Smooth muscle cell (in vitro differentiated cells): ENCODE measurements at regions not wholly inside any gene's neighbourhood (a gene's known extent, or its start where the extent isn't known, plus 50 kb on each side); places are given as distances from the start of the nearest gene placed in this dataset.

Experiments
- DNase-seq: peaks from one replicate; lab custom pipeline; 2025; ENCODE audit not compliant: unreplicated experiment; lab: John Stamatoyannopoulos, UW
- H2AFZ ChIP-seq: fragments of 200-600 bp; sonication (generic); 2 replicates; pipeline ENCODE4 v1.6.0; 2016; ENCODE audit warnings: antibody characterized with exemption, low read depth, mild to moderate bottlenecking
- H3F3A ChIP-seq: fragments of 200-600 bp; sonication (generic); 2 replicates; pipeline ENCODE4 v1.6.0; 2017; ENCODE audit warnings: antibody characterized with exemption, low read depth
- H3K27ac ChIP-seq: fragments of 200-600 bp; sonication (generic); 2 replicates; pipeline ENCODE4 v1.5.1; 2016; ENCODE audit warnings: low read depth, mild to moderate bottlenecking
- H3K27me3 ChIP-seq: fragments of 200-600 bp; sonication (generic); 2 replicates; pipeline ENCODE4 v1.6.1; 2016; ENCODE audit warnings: low read depth, mild to moderate bottlenecking
- H3K36me3 ChIP-seq: fragments of 200-600 bp; sonication (generic); 2 replicates; pipeline ENCODE4 v1.5.1; 2016; ENCODE audit warnings: low read depth
- H3K4me1 ChIP-seq: fragments of 200-600 bp; sonication (generic); 2 replicates; pipeline ENCODE4 v1.5.1; 2016; ENCODE audit warnings: low read depth
- H3K4me2 ChIP-seq: fragments of 200-600 bp; sonication (generic); 2 replicates; pipeline ENCODE4 v1.6.0; 2016; ENCODE audit warnings: mild to moderate bottlenecking
- H3K4me3 ChIP-seq: fragments of 200-600 bp; sonication (generic); 2 replicates; pipeline ENCODE4 v1.5.1; 2016; ENCODE audit warnings: mild to moderate bottlenecking
- H3K79me2 ChIP-seq: fragments of 200-600 bp; sonication (generic); 2 replicates; pipeline ENCODE4 v1.6.0; 2016; ENCODE audit warnings: low read depth, mild to moderate bottlenecking
- H3K9ac ChIP-seq: fragments of 200-600 bp; sonication (generic); 2 replicates; pipeline ENCODE4 v1.6.0; 2016; ENCODE audit warnings: low read depth
- H3K9me3 ChIP-seq: fragments of 200-600 bp; sonication (generic); replicated peaks from 2 replicates; pipeline ENCODE4 v1.5.1; 2016; ENCODE audit warnings: low read depth
- H4K20me1 ChIP-seq: fragments of 200-600 bp; sonication (generic); 2 replicates; pipeline ENCODE4 v1.6.0; 2016; ENCODE audit warnings: low read depth
- WGBS: methylation state at CpG from one replicate; pipeline ENCODE4 v1.1.7; 2016; ENCODE audit warnings: low lambda C conversion rate; 5-methylcytosine and 5-hydroxymethylcytosine counted together
- TF ChIP-seq, protein P1 (sequence below): fragments of 200-600 bp; sonication (generic); IDR thresholded peaks from 2 replicates; pipeline ENCODE4 v1.5.1; 2017; ENCODE audit warnings: borderline replicate concordance, mild to moderate bottlenecking, antibody characterized with exemption; ENCODE audit not compliant: insufficient read depth, poor library complexity, severe bottlenecking

DNA sequence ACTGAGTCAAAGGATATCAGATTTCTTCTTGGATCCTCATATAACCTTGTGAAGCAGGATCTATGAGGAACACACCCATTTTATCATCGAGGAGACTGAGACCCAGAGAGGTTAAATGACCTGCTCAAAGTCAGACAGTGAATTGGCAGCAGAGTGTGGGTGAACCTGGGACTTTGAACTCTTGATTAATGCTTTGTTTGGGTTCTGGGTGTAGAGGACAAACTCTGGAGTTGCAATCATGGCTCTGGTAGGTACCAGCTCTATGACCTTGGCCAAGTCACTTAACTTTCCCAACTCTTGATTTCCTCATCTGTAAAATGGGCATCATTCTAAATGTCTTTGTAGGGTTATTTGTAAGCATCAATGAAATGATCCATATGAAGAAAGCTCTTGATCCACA is 166.4 kb downstream of the HAPSTR1 start:
- Histone ChIP-seq H3F3A (no peaks in the 10 kb centered on the region), H4K20me1 (no peaks in the 10 kb centered on the region), H3K4me1 (no peaks in the 10 kb centered on the region), H3K27me3 (no peaks in the 10 kb centered on the region), H2AFZ (no peak overlapping the region), H3K79me2 (no peaks in the 10 kb centered on the region), H3K27ac (no peak overlapping the region), H3K4me2 (no peak overlapping the region), H3K9ac (no peak overlapping the region), H3K4me3 (no peak overlapping the region), H3K36me3 (no peaks in the 10 kb centered on the region), H3K9me3 (no peaks in the 10 kb centered on the region)
- DNase-seq = no peak
- WGBS = 79% methylated on average over 1 of the region's 1 CpG
- TF ChIP-seq, protein P1, sequence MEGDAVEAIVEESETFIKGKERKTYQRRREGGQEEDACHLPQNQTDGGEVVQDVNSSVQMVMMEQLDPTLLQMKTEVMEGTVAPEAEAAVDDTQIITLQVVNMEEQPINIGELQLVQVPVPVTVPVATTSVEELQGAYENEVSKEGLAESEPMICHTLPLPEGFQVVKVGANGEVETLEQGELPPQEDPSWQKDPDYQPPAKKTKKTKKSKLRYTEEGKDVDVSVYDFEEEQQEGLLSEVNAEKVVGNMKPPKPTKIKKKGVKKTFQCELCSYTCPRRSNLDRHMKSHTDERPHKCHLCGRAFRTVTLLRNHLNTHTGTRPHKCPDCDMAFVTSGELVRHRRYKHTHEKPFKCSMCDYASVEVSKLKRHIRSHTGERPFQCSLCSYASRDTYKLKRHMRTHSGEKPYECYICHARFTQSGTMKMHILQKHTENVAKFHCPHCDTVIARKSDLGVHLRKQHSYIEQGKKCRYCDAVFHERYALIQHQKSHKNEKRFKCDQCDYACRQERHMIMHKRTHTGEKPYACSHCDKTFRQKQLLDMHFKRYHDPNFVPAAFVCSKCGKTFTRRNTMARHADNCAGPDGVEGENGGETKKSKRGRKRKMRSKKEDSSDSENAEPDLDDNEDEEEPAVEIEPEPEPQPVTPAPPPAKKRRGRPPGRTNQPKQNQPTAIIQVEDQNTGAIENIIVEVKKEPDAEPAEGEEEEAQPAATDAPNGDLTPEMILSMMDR = no peak

DNA sequence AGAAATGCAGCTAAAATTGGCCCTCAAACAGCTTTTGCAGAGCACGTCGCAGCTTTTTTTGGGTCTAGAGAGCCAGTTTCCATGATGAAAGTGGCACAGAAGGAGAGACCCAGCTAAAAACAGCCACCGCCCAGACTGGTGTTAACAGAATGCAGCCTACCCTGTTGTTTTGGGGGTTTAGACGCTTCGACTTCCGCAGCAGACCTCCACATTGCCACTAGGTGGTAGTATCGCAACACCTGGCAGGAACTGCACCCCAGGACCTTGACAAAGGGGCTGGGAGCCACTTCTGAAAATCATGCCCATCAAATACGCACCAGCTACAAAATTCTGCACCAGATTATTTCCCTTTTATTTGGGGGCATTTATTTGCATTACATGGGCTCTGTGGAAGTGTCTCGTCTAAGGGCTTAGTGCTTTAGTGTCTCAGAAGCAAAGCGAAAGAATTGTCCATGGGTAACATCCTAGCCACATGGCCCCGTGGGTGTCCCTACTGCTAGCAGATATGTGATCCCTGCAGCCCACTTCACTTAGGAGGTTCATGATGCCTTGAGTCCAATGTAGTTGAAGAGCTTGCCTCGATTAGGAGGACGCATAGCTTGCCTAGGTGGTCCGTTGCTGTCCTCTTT is 167.1 kb downstream of the HAPSTR1 start:
- peaks cover 5% of the 10 kb centered on the region for H3F3A ChIP-seq
- no peak overlapping the region for H3K4me3 ChIP-seq
- H2AFZ ChIP-seq = no peak overlapping the region
- H3K4me2 ChIP-seq = no peak overlapping the region
- no peaks in the 10 kb centered on the region for H3K36me3 ChIP-seq
- 49% methylated on average over 14 of the region's 14 CpGs for WGBS
- DNase-seq = no peak
- H4K20me1 ChIP-seq = no peaks in the 10 kb centered on the region
- H3K27ac ChIP-seq = no peak overlapping the region
- no peak overlapping the region for H3K9ac ChIP-seq
- TF ChIP-seq, protein P1 = peak; percentile 78
- no peaks in the 10 kb centered on the region for H3K27me3 ChIP-seq
- no peaks in the 10 kb centered on the region for H3K9me3 ChIP-seq
- H3K4me1 ChIP-seq = peaks cover 4% of the 10 kb centered on the region
- no peaks in the 10 kb centered on the region for H3K79me2 ChIP-seq

DNA sequence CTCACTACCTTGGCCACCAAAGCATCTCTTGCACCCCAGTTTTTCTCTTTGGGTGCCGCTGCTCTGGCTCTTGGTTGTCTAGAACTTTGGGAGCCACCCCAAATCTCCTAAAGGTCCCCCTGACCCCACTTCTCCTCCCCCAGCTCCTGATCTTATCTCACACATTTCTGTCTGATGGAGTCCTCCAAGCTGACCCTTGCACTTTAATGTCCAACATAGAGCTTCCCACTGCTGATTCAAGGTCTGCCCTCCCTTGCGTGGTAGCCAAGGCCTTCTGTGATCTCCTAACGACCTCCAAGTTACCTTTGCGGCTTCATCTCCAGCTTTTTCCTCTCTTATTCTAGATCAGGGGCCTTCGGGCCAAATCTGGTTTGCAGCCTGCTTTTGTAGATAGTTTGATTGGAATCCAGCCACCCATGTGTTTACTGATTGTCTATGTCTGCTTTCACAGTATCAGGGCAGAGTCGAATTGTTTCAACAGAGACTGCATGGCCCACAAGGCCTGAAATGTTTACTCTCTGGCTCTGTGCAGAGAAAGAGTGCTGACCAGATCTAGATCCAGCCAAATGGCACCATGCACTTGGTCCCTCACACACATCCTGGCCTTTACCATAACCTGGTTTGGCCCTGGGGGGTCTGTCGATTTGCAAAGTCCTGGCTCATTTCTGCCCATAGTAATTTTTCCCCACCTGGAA is 168.6 kb downstream of the HAPSTR1 start:
- DNase-seq = no peak
- no peak overlapping the region for H3K4me3 ChIP-seq
- H3K9ac ChIP-seq = no peak overlapping the region
- H3K4me1 ChIP-seq = peaks cover 4% of the 10 kb centered on the region
- peaks cover 5% of the 10 kb centered on the region for H3F3A ChIP-seq
- no peaks in the 10 kb centered on the region for H3K79me2 ChIP-seq
- WGBS = 86% methylated on average over 7 of the region's 7 CpGs
- no peaks in the 10 kb centered on the region for H3K9me3 ChIP-seq
- H3K36me3 ChIP-seq = no peaks in the 10 kb centered on the region
- no peaks in the 10 kb centered on the region for H4K20me1 ChIP-seq
- H3K27ac ChIP-seq = no peak overlapping the region
- H2AFZ ChIP-seq = no peak overlapping the region
- H3K27me3 ChIP-seq = no peaks in the 10 kb centered on the region
- no peak overlapping the region for H3K4me2 ChIP-seq
- TF ChIP-seq, protein P1 = no peak

GRCh38 chr16:9260666-9261065 is 169.2 kb downstream of the HAPSTR1 start:
- no peaks in the 10 kb centered on the region for H4K20me1 ChIP-seq
- no peak overlapping the region for H3K4me2 ChIP-seq
- TF ChIP-seq, protein P1 = no peak
- H3K27ac ChIP-seq = no peak overlapping the region
- H2AFZ ChIP-seq = no peak overlapping the region
- peaks cover 5% of the 10 kb centered on the region for H3F3A ChIP-seq
- H3K36me3 ChIP-seq = no peaks in the 10 kb centered on the region
- peaks cover 4% of the 10 kb centered on the region for H3K4me1 ChIP-seq
- H3K79me2 ChIP-seq = no peaks in the 10 kb centered on the region
- no peaks in the 10 kb centered on the region for H3K27me3 ChIP-seq
- DNase-seq = no peak
- no peak overlapping the region for H3K4me3 ChIP-seq
- no peak overlapping the region for H3K9ac ChIP-seq
- 67% methylated on average over 4 of the region's 4 CpGs for WGBS
- no peaks in the 10 kb centered on the region for H3K9me3 ChIP-seq
